Keratinocyte (primary cell): ENCODE measurements at regions not wholly inside any gene's neighbourhood (a gene's known extent, or its start where the extent isn't known, plus 50 kb on each side); places are given as distances from the start of the nearest gene placed in this dataset.
A peak's percentile ranks its signal among the peaks of the same experiment; 100 is the strongest.

Source experiments
- DNase-seq: peaks from one replicate; pipeline ENCODE4 v3.0.0-alpha.2; 2011; ENCODE audit warnings: low read depth, missing footprints, low spot score
- FAIRE-seq: peaks from 2 replicates; lab custom pipeline; 2011; peaks lifted over from hg19 to GRCh38; lab: Jason Lieb, UNC
- H2AFZ ChIP-seq: 2 replicates; pipeline ENCODE4 v1.6.0; 2012; ENCODE audit warnings: low read length, control low read depth, inconsistent platforms; ENCODE audit not compliant: control insufficient read depth
- H3K27ac ChIP-seq: 2 replicates; pipeline ENCODE4 v1.5.1; 2011; ENCODE audit warnings: low read length; ENCODE audit not compliant: control insufficient read depth, insufficient read depth
- H3K27me3 ChIP-seq: 3 replicates; pipeline ENCODE4 v1.6.0; 2011; ENCODE audit warnings: low read length; ENCODE audit not compliant: control insufficient read depth, insufficient read depth; ENCODE audit errors: extremely low read depth
- H3K36me3 ChIP-seq, 2 experiments: 2 replicates in 1 of 2; 3 replicates in 1 of 2; pipeline ENCODE4 v1.5.1; 2011; ENCODE audit warnings: low read length in 2 of 2, mild to moderate bottlenecking in 1 of 2; ENCODE audit not compliant: control insufficient read depth in 2 of 2, insufficient read depth in 2 of 2; ENCODE audit errors: extremely low read depth in 1 of 2
- H3K4me1 ChIP-seq: 3 replicates; pipeline ENCODE4 v1.5.1; 2011; ENCODE audit warnings: low read length; ENCODE audit not compliant: control insufficient read depth, insufficient read depth; ENCODE audit errors: extremely low read depth
- H3K4me2 ChIP-seq: 3 replicates; pipeline ENCODE4 v1.6.0; 2011; ENCODE audit warnings: low read depth, low read length; ENCODE audit not compliant: control insufficient read depth, insufficient read depth; ENCODE audit errors: extremely low read depth
- H3K4me3 ChIP-seq, 3 experiments: fragments of 200-600 bp in 1 of 3; sonication (generic) in 1 of 3; 2 replicates in 2 of 3; 3 replicates in 1 of 3; pipeline ENCODE4 v1.5.1; 2011 to 2016; ENCODE audit warnings: low read length in 3 of 3, mild to moderate bottlenecking in 3 of 3, control low read depth in 2 of 3, inconsistent platforms in 1 of 3, low read depth in 1 of 3, mixed read lengths in 1 of 3, mixed run types in 1 of 3, moderate library complexity in 1 of 3; ENCODE audit not compliant: control insufficient read depth in 2 of 3, insufficient read depth in 2 of 3; ENCODE audit errors: extremely low read depth in 1 of 3
- H3K79me2 ChIP-seq: 2 replicates; pipeline ENCODE4 v1.6.0; 2012; ENCODE audit warnings: low read length; ENCODE audit not compliant: control insufficient read depth, insufficient read depth
- H3K9ac ChIP-seq: 3 replicates; pipeline ENCODE4 v1.6.0; 2011; ENCODE audit warnings: low read length; ENCODE audit not compliant: control insufficient read depth, insufficient read depth; ENCODE audit errors: extremely low read depth
- H3K9me1 ChIP-seq: 3 replicates; pipeline ENCODE4 v1.6.0; 2011; ENCODE audit warnings: low read length; ENCODE audit not compliant: control insufficient read depth, insufficient read depth; ENCODE audit errors: extremely low read depth
- H3K9me3 ChIP-seq: 2 replicates; pipeline ENCODE4 v1.5.1; 2012; ENCODE audit warnings: low read depth, low read length; ENCODE audit not compliant: control insufficient read depth
- H4K20me1 ChIP-seq: 3 replicates; pipeline ENCODE4 v1.6.0; 2011; ENCODE audit warnings: low read length; ENCODE audit not compliant: control insufficient read depth, insufficient read depth; ENCODE audit errors: extremely low read depth
- CTCF ChIP-seq, 3 experiments: IDR thresholded peaks in 1 of 3; conservative IDR thresholded peaks in 1 of 3; optimal IDR thresholded peaks in 1 of 3; 2 replicates in 2 of 3; 3 replicates in 1 of 3; pipeline versions ENCODE3 to v1.5.1; 2011; ENCODE audit warnings: low read length in 3 of 3, mild to moderate bottlenecking in 3 of 3, moderate library complexity in 2 of 3, control low read depth in 1 of 3, inconsistent platforms in 1 of 3; ENCODE audit not compliant: insufficient read depth in 2 of 3; ENCODE audit errors: extremely low read depth in 1 of 3
- EZH2 ChIP-seq: IDR thresholded peaks from one replicate; pipeline ENCODE4 v1.6.1; 2012; ENCODE audit warnings: inconsistent platforms, mild to moderate bottlenecking, low read length, moderate library complexity
- dilution Hi-C: fragments of 300-500 bp; cut with MboI; formaldehyde crosslinking; loops from one replicate; pipeline ENCODE4 v1.7.0; 2020; ENCODE audit warnings: low sequenced_read_pairs; ENCODE audit not compliant: extremely low pct_ligation_motif_present

GRCh38 chr6:105911106-105911629 is 175.0 kb upstream of the PRDM1 start:
- H3K4me1 ChIP-seq, result no peaks in the 10 kb centered on the region
- no peak overlapping the region for H3K4me3 ChIP-seq
- H2AFZ ChIP-seq, result no peak overlapping the region
- no peaks in the 10 kb centered on the region for H3K27me3 ChIP-seq
- H4K20me1 ChIP-seq, result no peaks in the 10 kb centered on the region
- H3K4me2 ChIP-seq, result no peak overlapping the region
- TF ChIP-seq CTCF (optimal IDR thresholded peaks at IDR 0.05 in 1 of 3, IDR thresholded peaks at IDR 0.05 in 1 of 3, conservative IDR thresholded peaks at IDR 0.05 in 1 of 3; ENCODE audit: extremely low read depth in 1 of 3, insufficient read depth in 2 of 3, low read length in 3 of 3) (no peak), EZH2 (no peak)
- no peak for FAIRE-seq
- no peaks in the 10 kb centered on the region for H3K36me3 ChIP-seq
- H3K9me1 ChIP-seq, result no peaks in the 10 kb centered on the region
- dilution Hi-C loops, result no loop called here
- H3K9me3 ChIP-seq, result no peaks in the 10 kb centered on the region
- no peaks in the 10 kb centered on the region for H3K79me2 ChIP-seq
- no peak for DNase-seq
- H3K27ac ChIP-seq, result no peak overlapping the region
- H3K9ac ChIP-seq, result no peak overlapping the region

GRCh38 chr6:105909106-105909505 is 177.0 kb upstream of the PRDM1 start:
- H3K9me3 ChIP-seq, result no peaks in the 10 kb centered on the region
- dilution Hi-C loops, result no loop called here
- no peaks in the 10 kb centered on the region for H3K79me2 ChIP-seq
- no peaks in the 10 kb centered on the region for H3K4me1 ChIP-seq
- no peaks in the 10 kb centered on the region for H3K9me1 ChIP-seq
- H3K4me2 ChIP-seq, result no peak overlapping the region
- H4K20me1 ChIP-seq, result no peaks in the 10 kb centered on the region
- no peaks in the 10 kb centered on the region for H3K36me3 ChIP-seq
- no peaks in the 10 kb centered on the region for H3K27me3 ChIP-seq
- no peak overlapping the region for H3K4me3 ChIP-seq
- no peak overlapping the region for H3K9ac ChIP-seq
- no peak overlapping the region for H2AFZ ChIP-seq
- TF ChIP-seq EZH2 (no peak), CTCF (optimal IDR thresholded peaks at IDR 0.05 in 1 of 3, IDR thresholded peaks at IDR 0.05 in 1 of 3, conservative IDR thresholded peaks at IDR 0.05 in 1 of 3; ENCODE audit: extremely low read depth in 1 of 3, insufficient read depth in 2 of 3, low read length in 3 of 3) (no peak)
- no peak overlapping the region for H3K27ac ChIP-seq
- DNase-seq, result no peak
- peak; percentile 36 for FAIRE-seq
